ENCODE measurements at regions not wholly inside any gene's neighbourhood (a gene's known extent, or its start where the extent isn't known, plus 50 kb on each side); places are given as distances from the start of the nearest gene placed in this dataset.
"Not testable (repeated sequence)": the region's sequence is repeated elsewhere in the genome, so short reads cannot be mapped to it uniquely, and the experiment has no call there.

- Mint-ChIP-seq H3K9me3 (peaks cover 3% of the 10 kb centered on the region), H3K4me1 (peaks cover 37% of the 10 kb centered on the region), H3K36me3 (no peaks in the 10 kb centered on the region), H3K27me3 (ENCODE audit: insufficient read depth, low read depth) (peaks cover 6% of the 10 kb centered on the region), H3K4me3 (no peak overlapping the region), H3K27ac (peak overlapping the region; percentile 94)
- Histone ChIP-seq H3K27me3 (no peaks in the 10 kb centered on the region), H3K79me2 (ENCODE audit: low read depth) (no peaks in the 10 kb centered on the region), H3K27ac (no peak overlapping the region), H3K4me3 (no peak overlapping the region), H3K4me1 (peaks cover 16% of the 10 kb centered on the region), H4K20me1 (ENCODE audit: low read depth) (no peaks in the 10 kb centered on the region), H3K9ac (no peak overlapping the region), H2AFZ (replicated peaks) (no peak overlapping the region), H3K9me3 (ENCODE audit: low read depth) (no peaks in the 10 kb centered on the region), H3K4me2 (peak overlapping the region; percentile 10), H3K36me3 (no peaks in the 10 kb centered on the region), H3F3A (ENCODE audit: low read depth) (peaks cover 10% of the 10 kb centered on the region)
- TF ChIP-seq EZH2phosphoT487 (IDR thresholded peaks at IDR 0.05): no peak
- TF ChIP-seq CTCF (IDR thresholded peaks at IDR 0.05): no peak
- TF ChIP-seq EZH2 (IDR thresholded peaks at IDR 0.05): no peak
- DNase-seq (ENCODE audit: low spot score): peak; percentile 44
These were observed 271.6 kb downstream of the EIPR1 start for GRCh38 chr2:3105814-3106569.

GRCh38 chr2:3104958-3105813 lies 272.4 kb downstream of the EIPR1 start:
- H2AFZ ChIP-seq (replicated peaks); H3K36me3 ChIP-seq; H3K27me3 ChIP-seq; H3K9me3 ChIP-seq (ENCODE audit: low read depth); H3F3A ChIP-seq (ENCODE audit: low read depth); H3K36me3 Mint-ChIP-seq; H3K9ac ChIP-seq; H3K27me3 Mint-ChIP-seq (ENCODE audit: insufficient read depth, low read depth); H3K4me3 ChIP-seq; H4K20me1 ChIP-seq (ENCODE audit: low read depth); DNase-seq (ENCODE audit: low spot score); H3K27ac ChIP-seq; H3K79me2 ChIP-seq (ENCODE audit: low read depth); H3K4me3 Mint-ChIP-seq; H3K9me3 Mint-ChIP-seq: not testable (repeated sequence)
- peaks cover 16% of the 10 kb centered on the region for H3K4me1 ChIP-seq
- Mint-ChIP-seq H3K27ac (peak overlapping the region; percentile 94), H3K4me1 (peaks cover 37% of the 10 kb centered on the region)
- peak overlapping the region; percentile 10 for H3K4me2 ChIP-seq

- Histone ChIP-seq H3K36me3 (no peaks in the 10 kb centered on the region), H3K9me3 (ENCODE audit: low read depth) (no peaks in the 10 kb centered on the region), H4K20me1 (ENCODE audit: low read depth) (no peaks in the 10 kb centered on the region), H3K27me3 (no peaks in the 10 kb centered on the region), H2AFZ (replicated peaks) (no peak overlapping the region), H3K9ac (no peak overlapping the region), H3K4me1 (peaks cover 16% of the 10 kb centered on the region), H3F3A (ENCODE audit: low read depth) (no peaks in the 10 kb centered on the region), H3K4me3 (no peak overlapping the region), H3K27ac (no peak overlapping the region), H3K79me2 (ENCODE audit: low read depth) (no peaks in the 10 kb centered on the region), H3K4me2 (peak overlapping the region; percentile 9)
- TF ChIP-seq CTCF (IDR thresholded peaks at IDR 0.05): no peak
- no peak for TF ChIP-seq EZH2 (IDR thresholded peaks at IDR 0.05)
- no peak for TF ChIP-seq EZH2phosphoT487 (IDR thresholded peaks at IDR 0.05)
- H3K4me3 Mint-ChIP-seq: no peak overlapping the region
- H3K27me3 Mint-ChIP-seq (ENCODE audit: insufficient read depth, low read depth): peaks cover 9% of the 10 kb centered on the region
- H3K9me3 Mint-ChIP-seq: peaks cover 3% of the 10 kb centered on the region
- H3K27ac Mint-ChIP-seq: no peak overlapping the region
- no peaks in the 10 kb centered on the region for H3K36me3 Mint-ChIP-seq
- H3K4me1 Mint-ChIP-seq: peaks cover 37% of the 10 kb centered on the region
- DNase-seq (ENCODE audit: low spot score): no peak
These were observed 273.4 kb downstream of the EIPR1 start for GRCh38 chr2:3104261-3104660.
